NCI-H774 (cell line): ENCODE measurements at regions not wholly inside any gene's neighbourhood (a gene's known extent, or its start where the extent isn't known, plus 50 kb on each side); places are given as distances from the start of the nearest gene placed in this dataset.
"Not testable (repeated sequence)": the region's sequence is repeated elsewhere in the genome, so short reads cannot be mapped to it uniquely, and the experiment has no call there.

ENCODE experiments used
- DNase-seq: peaks from one replicate; lab custom pipeline; 2025; lab: John Stamatoyannopoulos, UW

DNA sequence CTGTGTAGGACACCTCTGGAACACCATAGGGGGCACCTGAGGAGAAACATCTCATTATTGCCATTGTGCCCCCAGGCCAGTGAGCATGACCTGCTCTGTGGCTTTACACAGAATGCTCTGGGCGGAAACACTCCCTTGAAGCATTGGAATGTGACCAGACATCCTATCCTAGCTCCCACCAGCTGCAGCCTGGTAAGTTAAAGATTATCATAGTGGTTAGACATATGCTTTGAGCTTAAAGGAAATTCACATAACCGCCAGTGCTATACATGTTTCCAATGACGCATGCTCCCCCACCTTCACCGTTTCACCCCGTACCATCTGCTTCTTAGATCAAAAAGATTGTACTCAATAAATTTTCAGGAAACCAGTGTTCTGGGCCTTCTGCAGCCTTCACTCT, 217.7 kb upstream of the CENPE start:
- DNase-seq = no peak

- not testable (repeated sequence) for DNase-seq
Measured at GRCh38 chr4:103412646-103413045, 214.5 kb upstream of the CENPE start.

GRCh38 chr4:103410386-103410785, 212.2 kb upstream of the CENPE start:
- DNase-seq = no peak

DNA sequence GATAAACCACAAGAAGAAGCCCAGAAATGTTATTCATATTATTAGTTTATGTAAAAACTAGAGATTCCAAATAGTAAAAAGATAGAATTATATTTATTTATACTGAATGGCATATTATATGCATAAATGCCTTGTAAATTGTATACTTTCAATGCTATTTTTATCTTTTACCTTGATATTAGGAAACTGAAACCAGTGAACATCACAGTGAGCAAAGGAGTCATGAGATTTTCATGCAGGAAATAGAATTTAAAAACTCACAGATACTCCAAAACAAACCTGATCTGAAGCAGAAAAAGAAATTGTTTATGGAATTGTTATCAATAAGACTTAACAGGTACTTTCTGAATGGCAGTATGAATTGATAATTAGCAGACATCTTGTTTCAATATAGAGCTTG, 207.3 kb upstream of the CENPE start:
- no peak for DNase-seq

GRCh38 chr4:103403619-103404018, 205.5 kb upstream of the CENPE start:
- no peak for DNase-seq

GRCh38 chr4:103402198-103402597, 204.1 kb upstream of the CENPE start:
- no peak for DNase-seq

GRCh38 chr4:103400405-103400804, 202.3 kb upstream of the CENPE start:
- DNase-seq = no peak

DNA sequence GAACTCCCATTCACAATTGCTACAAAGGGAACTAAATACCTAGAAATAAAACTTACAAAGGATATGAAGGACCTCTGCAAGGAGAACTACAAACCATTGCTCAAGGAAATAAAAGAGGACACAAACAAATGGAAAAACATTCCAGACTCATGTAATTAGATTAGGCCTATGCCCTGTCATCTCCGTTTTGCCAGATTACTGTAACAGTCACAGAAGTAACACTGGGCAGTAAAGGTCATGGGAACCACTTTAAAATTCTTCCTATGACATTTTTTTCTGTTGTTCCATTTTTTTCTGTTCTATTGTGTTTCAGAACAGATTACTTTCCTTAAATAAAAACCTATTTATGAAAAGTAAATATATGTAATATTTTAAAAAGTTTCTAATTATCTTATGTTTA, 199.4 kb upstream of the CENPE start:
- no peak for DNase-seq

GRCh38 chr4:103387508-103388011, 189.4 kb upstream of the CENPE start:
- not testable (repeated sequence) for DNase-seq

DNA sequence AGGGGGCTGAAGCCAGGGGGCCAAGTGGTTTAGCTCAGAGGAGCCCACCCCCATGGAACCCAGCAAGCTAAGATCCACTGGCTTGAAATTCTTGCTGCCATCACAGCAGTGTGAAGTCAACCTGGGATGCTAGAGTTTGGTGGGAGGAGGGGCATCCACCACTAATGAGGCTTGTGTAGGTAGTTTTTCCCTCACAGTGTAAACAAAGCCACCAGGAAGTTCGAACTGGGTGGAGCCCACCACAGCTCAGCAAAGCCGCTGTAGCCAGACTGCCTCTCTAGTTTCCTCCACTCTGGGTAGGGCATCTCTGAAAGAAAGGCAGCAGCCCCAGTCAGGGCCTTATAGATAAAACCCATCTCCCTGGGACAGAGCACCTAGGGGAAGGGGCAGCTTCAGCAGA, 187.4 kb upstream of the CENPE start:
- not testable (repeated sequence) for DNase-seq

- no peak for DNase-seq
Measured at GRCh38 chr4:103375278-103375677, 177.1 kb upstream of the CENPE start.

DNA sequence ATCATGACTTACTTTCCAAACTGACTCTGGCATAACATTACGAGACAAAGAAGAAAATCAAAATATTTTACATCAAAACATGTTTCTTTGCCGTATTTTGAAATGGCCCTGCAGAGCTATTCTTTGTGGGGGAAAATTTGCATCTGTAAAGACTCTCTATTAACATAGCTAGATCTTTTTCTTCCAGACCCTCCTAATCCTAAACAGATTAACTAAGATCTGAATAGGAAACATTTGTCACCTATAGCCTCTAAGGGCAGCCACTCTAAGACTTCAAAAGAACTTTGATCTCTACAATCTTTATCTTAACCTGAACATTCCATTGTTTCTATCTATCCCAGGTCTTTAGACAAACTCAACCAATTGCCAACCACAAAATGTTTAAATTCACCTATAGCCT, 176.6 kb upstream of the CENPE start:
- no peak for DNase-seq

DNA sequence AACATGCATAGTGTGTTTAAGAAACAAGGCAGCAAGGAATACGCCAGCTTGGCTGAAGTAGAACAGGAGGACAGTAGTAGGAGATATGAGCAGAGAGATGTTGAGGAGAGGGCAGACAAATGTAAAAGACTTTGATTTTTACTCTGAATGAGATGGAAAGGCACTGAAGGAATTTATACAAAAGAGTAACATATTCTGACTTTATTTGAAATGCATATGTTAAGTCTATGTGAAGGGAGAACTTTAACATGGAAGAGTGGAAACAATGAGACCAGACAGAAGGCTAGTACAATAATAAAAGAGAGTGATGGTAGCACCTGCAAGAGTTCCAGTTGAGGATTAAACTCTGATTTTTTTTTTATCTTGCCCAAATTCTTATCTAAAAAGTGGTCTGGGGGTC, 176.2 kb upstream of the CENPE start:
- DNase-seq = no peak

DNA sequence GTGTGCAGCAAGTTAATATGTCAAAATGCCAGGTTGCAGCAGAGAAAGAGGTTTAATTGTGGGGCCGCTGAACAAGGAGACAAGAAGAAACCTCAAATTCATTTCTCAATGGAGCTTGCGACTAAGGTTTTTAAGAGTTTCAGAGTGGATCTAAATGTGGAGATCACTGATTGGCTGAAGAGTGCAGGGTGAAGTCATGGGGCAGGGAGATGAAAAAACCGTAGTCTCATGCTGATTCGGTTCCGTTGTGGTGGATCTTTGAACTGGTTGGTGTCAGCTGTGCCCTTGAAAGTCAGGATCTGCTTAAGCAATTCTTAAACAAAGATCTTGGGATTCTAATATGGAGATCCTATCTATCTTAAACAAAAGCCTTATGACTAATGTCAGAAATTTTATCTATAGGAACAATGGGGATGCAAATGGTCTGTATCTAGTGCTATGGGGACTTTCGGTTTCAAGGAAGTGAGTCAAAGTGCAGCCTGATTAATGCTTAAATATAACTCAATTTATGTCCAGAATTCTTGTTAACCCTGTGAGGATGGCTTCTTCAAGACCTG, 173.9 kb upstream of the CENPE start:
- no peak for DNase-seq

DNA sequence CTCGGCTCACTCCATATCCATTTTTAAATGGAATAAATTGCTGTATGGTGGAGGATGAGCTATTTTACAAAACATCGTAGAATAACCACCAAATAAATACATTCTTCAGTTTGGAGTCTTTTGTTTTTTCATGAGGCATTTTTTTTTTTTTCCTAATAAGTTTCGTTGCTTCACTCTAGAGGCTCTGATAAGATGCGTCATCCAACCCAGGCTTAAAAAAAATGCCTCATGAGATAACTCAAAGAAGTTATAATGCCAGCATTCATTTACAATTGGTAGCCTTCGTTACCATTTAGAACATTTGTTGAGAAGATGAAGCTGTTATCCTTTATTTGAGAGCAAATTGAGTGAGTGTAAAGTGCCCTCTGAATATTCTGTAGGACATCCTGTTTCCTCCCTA, 172.2 kb upstream of the CENPE start:
- DNase-seq = no peak

DNA sequence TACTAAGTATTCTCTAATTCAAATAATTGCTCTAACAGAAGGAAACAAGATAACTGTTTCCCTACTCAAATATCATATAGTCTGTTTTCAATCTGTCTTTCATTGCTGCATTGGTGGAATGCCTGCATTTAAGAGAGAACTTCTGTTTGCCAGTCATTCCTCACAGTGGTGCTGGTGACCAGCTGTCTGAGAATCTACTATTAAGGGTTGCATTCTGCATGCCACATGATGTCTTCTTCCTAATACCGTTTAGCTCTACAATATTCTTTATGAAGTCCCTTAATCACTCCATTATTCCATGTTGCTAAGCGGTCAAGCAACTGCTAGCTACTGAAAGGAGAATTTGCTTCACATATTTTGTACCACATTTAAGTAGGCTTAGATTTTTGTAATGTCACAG, 167.1 kb upstream of the CENPE start:
- DNase-seq = no peak

- DNase-seq = no peak
Measured at GRCh38 chr4:103364083-103364482, 165.9 kb upstream of the CENPE start.

GRCh38 chr4:103361926-103362325, 163.8 kb upstream of the CENPE start:
- no peak for DNase-seq

DNA sequence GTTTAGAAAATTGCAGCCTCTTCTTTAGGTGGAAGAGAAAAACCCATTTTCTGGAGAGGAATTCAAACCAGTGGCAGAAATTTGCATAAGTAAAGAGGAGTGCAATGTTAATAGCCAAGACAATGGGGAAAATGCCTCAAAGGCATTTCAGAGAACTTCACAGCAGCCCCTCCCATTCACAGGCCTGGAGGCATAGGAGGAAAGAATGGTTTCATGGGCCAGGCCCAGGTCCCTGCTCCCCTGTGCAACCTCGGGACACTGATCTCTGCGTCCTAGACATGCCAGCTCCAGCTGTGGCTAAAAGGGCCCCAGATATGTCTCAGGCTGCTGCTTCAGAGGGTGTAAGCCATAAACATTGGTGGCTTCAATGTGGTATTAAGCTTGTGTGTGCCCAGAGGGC, 161.8 kb upstream of the CENPE start:
- no peak for DNase-seq

GRCh38 chr4:103354006-103354405, 155.9 kb upstream of the CENPE start:
- DNase-seq = no peak

GRCh38 chr4:103329642-103330041, 131.5 kb upstream of the CENPE start:
- no peak for DNase-seq

GRCh38 chr4:103324811-103325210, 126.7 kb upstream of the CENPE start:
- no peak for DNase-seq

DNA sequence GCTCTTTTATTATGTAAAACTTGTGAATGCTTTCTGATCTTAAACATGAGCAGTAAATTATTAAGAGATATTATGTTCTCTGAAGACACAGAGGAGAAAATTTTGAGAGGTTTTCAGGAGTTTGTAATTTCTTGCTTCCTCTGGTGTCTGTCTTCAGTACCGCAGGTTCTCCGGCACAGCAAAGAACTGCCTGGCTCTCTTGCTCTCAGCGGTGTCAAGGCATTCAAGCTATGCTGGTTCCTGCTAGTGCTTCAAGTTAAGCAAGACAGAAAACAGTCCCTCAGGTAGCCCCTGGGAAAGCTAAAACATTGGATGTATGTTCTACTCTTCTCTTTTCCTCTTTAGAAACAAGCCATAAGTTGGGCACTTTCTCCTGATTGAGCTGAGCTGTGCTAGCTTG, 120.2 kb upstream of the CENPE start:
- DNase-seq = no peak

- no peak for DNase-seq
Measured at GRCh38 chr4:103308248-103308561, 110.1 kb upstream of the CENPE start.
